ENCODE measurements at regions not wholly inside any gene's neighbourhood (a gene's known extent, or its start where the extent isn't known, plus 50 kb on each side); places are given as distances from the start of the nearest gene placed in this dataset.

DNA sequence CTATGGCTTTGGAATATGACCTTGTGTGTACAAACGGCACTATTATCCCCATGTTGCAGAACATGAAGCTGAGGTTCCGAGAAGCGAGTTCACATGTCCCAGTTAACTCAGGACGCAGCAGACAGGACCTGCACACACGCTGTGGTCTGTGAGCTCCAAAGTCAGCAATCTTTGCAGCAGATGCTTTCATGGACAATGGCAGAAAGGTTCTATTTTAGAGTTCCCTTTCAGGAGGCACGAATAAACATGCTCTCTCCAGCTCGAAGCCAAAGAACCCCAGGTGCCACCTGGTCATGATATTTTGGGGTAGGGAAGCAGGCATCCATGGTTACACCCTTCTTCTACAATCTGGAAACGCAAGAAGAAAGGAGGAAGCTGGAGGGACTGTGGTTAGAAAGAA lies 412.0 kb downstream of the TMEM114 start:
- TF ChIP-seq, protein P1, sequence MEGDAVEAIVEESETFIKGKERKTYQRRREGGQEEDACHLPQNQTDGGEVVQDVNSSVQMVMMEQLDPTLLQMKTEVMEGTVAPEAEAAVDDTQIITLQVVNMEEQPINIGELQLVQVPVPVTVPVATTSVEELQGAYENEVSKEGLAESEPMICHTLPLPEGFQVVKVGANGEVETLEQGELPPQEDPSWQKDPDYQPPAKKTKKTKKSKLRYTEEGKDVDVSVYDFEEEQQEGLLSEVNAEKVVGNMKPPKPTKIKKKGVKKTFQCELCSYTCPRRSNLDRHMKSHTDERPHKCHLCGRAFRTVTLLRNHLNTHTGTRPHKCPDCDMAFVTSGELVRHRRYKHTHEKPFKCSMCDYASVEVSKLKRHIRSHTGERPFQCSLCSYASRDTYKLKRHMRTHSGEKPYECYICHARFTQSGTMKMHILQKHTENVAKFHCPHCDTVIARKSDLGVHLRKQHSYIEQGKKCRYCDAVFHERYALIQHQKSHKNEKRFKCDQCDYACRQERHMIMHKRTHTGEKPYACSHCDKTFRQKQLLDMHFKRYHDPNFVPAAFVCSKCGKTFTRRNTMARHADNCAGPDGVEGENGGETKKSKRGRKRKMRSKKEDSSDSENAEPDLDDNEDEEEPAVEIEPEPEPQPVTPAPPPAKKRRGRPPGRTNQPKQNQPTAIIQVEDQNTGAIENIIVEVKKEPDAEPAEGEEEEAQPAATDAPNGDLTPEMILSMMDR (IDR thresholded peaks at IDR 0.05) = no peak
- TF ChIP-seq EZH2 (IDR thresholded peaks at IDR 0.05; ENCODE audit: borderline replicate concordance, insufficient read depth, low read depth, low read length, poor library complexity, severe bottlenecking) = no peak
